IMR-90 (cell line): ENCODE measurements at regions not wholly inside any gene's neighbourhood (a gene's known extent, or its start where the extent isn't known, plus 50 kb on each side); places are given as distances from the start of the nearest gene placed in this dataset.

Experiments used
- ATAC-seq: fragments of 200-7000 bp; cut with Tn5 transposase; 2 replicates; pipeline ENCODE4 v1.9.1; 2020; ENCODE audit warnings: low read depth, mild to moderate bottlenecking, moderate library complexity
- BruUV-seq: library from RNA; stranded (reverse); fragments of 400-500 nt; replicated peaks from 2 replicates; lab custom pipeline; 2021; lab: Mats Ljungman, UMichigan
- CTCF ChIA-PET: fragments of 300-600 bp; formaldehyde crosslinking; extraction: SDS; loops from one replicate; lab custom pipeline; 2021; ENCODE audit warnings: antibody characterized with exemption; lab: Yijun Ruan, JAX
- POLR2A ChIA-PET: fragments of 300-600 bp; sonication (Branson Sonifier 250); formaldehyde crosslinking; loops from one replicate; lab custom pipeline; 2022; ENCODE audit warnings: antibody characterized with exemption; ENCODE audit not compliant: unreplicated experiment; lab: Charles Lee
- DNase-seq: peaks from one replicate; pipeline ENCODE4 v3.0.0; 2013
- H2AFZ ChIP-seq: replicated peaks from 2 replicates; pipeline ENCODE3; 2013; ENCODE audit warnings: low read length, mild to moderate bottlenecking; ENCODE audit not compliant: poor library complexity
- H2AK5ac ChIP-seq: 2 replicates; pipeline ENCODE4 v1.6.1; 2013; ENCODE audit warnings: low read depth, low read length, inconsistent platforms
- H2AK9ac ChIP-seq: replicated peaks from 2 replicates; pipeline ENCODE3; 2013; ENCODE audit warnings: mild to moderate bottlenecking, low read depth, low read length, moderate library complexity; ENCODE audit not compliant: poor library complexity
- H2BK120ac ChIP-seq: 2 replicates; pipeline ENCODE4 v1.6.1; 2013; ENCODE audit warnings: low read depth, low read length, inconsistent platforms
- H2BK15ac ChIP-seq: 3 replicates; pipeline ENCODE4 v1.6.1; 2013; ENCODE audit warnings: low read depth, low read length, inconsistent platforms
- H2BK20ac ChIP-seq: 2 replicates; pipeline ENCODE4 v1.6.1; 2013; ENCODE audit warnings: low read depth, mild to moderate bottlenecking, inconsistent platforms, low read length, moderate library complexity
- H2BK5ac ChIP-seq: 2 replicates; pipeline ENCODE4 v1.6.1; 2013; ENCODE audit warnings: mild to moderate bottlenecking, low read depth, low read length, inconsistent platforms; ENCODE audit not compliant: poor library complexity, severe bottlenecking
- H3K14ac ChIP-seq: replicated peaks from 2 replicates; pipeline ENCODE4 v1.6.1; 2013; ENCODE audit warnings: low read depth, low read length, inconsistent platforms
- H3K18ac ChIP-seq: 2 replicates; pipeline ENCODE4 v1.6.1; 2013; ENCODE audit warnings: low read depth, low read length, control low read depth
- H3K23ac ChIP-seq: 2 replicates; pipeline ENCODE4 v1.6.1; 2013; ENCODE audit warnings: low read depth, low read length, inconsistent platforms
- H3K27ac ChIP-seq: 2 replicates; pipeline ENCODE4 v1.5.1; 2013; ENCODE audit warnings: mild to moderate bottlenecking, control low read depth, low read length; ENCODE audit not compliant: insufficient read depth
- H3K27me3 ChIP-seq: 2 replicates; pipeline ENCODE4 v1.6.1; 2013; ENCODE audit warnings: low read length; ENCODE audit not compliant: control insufficient read depth, insufficient read depth
- H3K36me3 ChIP-seq: 2 replicates; pipeline ENCODE4 v1.6.1; 2013; ENCODE audit warnings: low read length, mixed read lengths; ENCODE audit not compliant: control insufficient read depth, insufficient read depth
- H3K4ac ChIP-seq: 2 replicates; pipeline ENCODE4 v1.6.1; 2013; ENCODE audit warnings: low read depth, low read length, inconsistent platforms
- H3K4me1 ChIP-seq: 2 replicates; pipeline ENCODE4 v1.6.1; 2013; ENCODE audit warnings: low read length, mixed read lengths; ENCODE audit not compliant: control insufficient read depth, insufficient read depth
- H3K4me2 ChIP-seq: 2 replicates; pipeline ENCODE4 v1.6.1; 2013; ENCODE audit warnings: low read depth, mild to moderate bottlenecking, control low read depth, low read length, moderate library complexity
- H3K4me3 ChIP-seq: 2 replicates; pipeline ENCODE4 v1.5.1; 2013; ENCODE audit warnings: low read depth, mild to moderate bottlenecking, control low read depth, low read length, moderate library complexity; ENCODE audit not compliant: insufficient read depth
- H3K56ac ChIP-seq: 2 replicates; pipeline ENCODE4 v1.6.1; 2013; ENCODE audit warnings: low read length, inconsistent platforms; ENCODE audit not compliant: insufficient read depth; ENCODE audit errors: extremely low read depth
- H3K79me1 ChIP-seq, 2 experiments: 2 replicates each; pipeline ENCODE4 v1.6.1; 2013; ENCODE audit warnings: low read length in 2 of 2, inconsistent platforms in 1 of 2, low read depth in 1 of 2
- H3K9ac ChIP-seq: 2 replicates; pipeline ENCODE4 v1.6.1; 2013; ENCODE audit warnings: low read depth, low read length, control low read depth
- H3K9me1 ChIP-seq: 2 replicates; pipeline ENCODE4 v1.6.1; 2013; ENCODE audit warnings: low read length, inconsistent platforms; ENCODE audit not compliant: insufficient read depth
- H3K9me3 ChIP-seq: 2 replicates; pipeline ENCODE4 v1.6.1; 2013; ENCODE audit warnings: low read length; ENCODE audit not compliant: control insufficient read depth, insufficient read depth
- H4K20me1 ChIP-seq: 2 replicates; pipeline ENCODE4 v1.6.1; 2013; ENCODE audit warnings: low read length, inconsistent platforms; ENCODE audit not compliant: insufficient read depth
- H4K5ac ChIP-seq: 2 replicates; pipeline ENCODE4 v1.6.1; 2013; ENCODE audit warnings: mild to moderate bottlenecking, low read depth, low read length, control low read depth
- H4K8ac ChIP-seq, 2 experiments: 2 replicates each; pipeline ENCODE4 v1.6.1; 2013; ENCODE audit warnings: low read depth in 2 of 2, low read length in 2 of 2, control low read depth in 1 of 2, inconsistent platforms in 1 of 2
- H4K91ac ChIP-seq: 2 replicates; pipeline ENCODE4 v1.6.1; 2013; ENCODE audit warnings: low read depth, low read length, inconsistent platforms; ENCODE audit not compliant: insufficient read depth
- BHLHE40 ChIP-seq: fragments of 150-350 bp; IDR thresholded peaks from 2 replicates; pipeline ENCODE4 v1.6.1; 2016; ENCODE audit warnings: mild to moderate bottlenecking, low read depth, low read length
- CEBPB ChIP-seq: IDR thresholded peaks from 2 replicates; pipeline ENCODE4 v1.6.1; 2012; ENCODE audit warnings: low read depth, low read length, improper control_type of control experiment
- CHD1 ChIP-seq: IDR thresholded peaks from 2 replicates; pipeline ENCODE4 v1.6.1; 2012; ENCODE audit warnings: low read depth, low read length, improper control_type of control experiment
- FOS ChIP-seq: fragments of 150-350 bp; IDR thresholded peaks from 2 replicates; pipeline ENCODE4 v1.6.1; 2016; ENCODE audit warnings: low read depth, low read length
- MAFK ChIP-seq: IDR thresholded peaks from 2 replicates; pipeline ENCODE4 v1.6.1; 2012; ENCODE audit warnings: low read depth, low read length, improper control_type of control experiment
- MAZ ChIP-seq: IDR thresholded peaks from 2 replicates; pipeline ENCODE4 v1.6.1; 2012; ENCODE audit warnings: low read depth, mild to moderate bottlenecking, low read length, improper control_type of control experiment, moderate library complexity, borderline replicate concordance
- RCOR1 ChIP-seq: IDR thresholded peaks from 2 replicates; pipeline ENCODE4 v1.6.1; 2012; ENCODE audit warnings: mild to moderate bottlenecking, low read length, improper control_type of control experiment; ENCODE audit not compliant: insufficient replicate concordance
- WGBS, 2 experiments: methylation state at CpG; one replicate each; pipeline versions ENCODE4 v1.1.5 to v1.1.7; 2013; ENCODE audit warnings: missing lambda C conversion rate in 2 of 2; ENCODE audit not compliant: insufficient read length in 1 of 2; ENCODE audit errors: extremely low coverage in 2 of 2; 5-methylcytosine and 5-hydroxymethylcytosine counted together
- dilution Hi-C: fragments of 300-500 bp; cut with HindIII; formaldehyde crosslinking; loops from one replicate; pipeline ENCODE4 v1.14.3; 2018; ENCODE audit warnings: low sequenced_read_pairs; ENCODE audit not compliant: unreplicated experiment
- in situ Hi-C: fragments of 300-500 bp; cut with MboI; formaldehyde crosslinking; loops from 3 replicates; pipeline ENCODE4 v1.14.3; 2019; ENCODE audit warnings: low sequenced_read_pairs, inconsistent platforms, mixed read lengths
- intact Hi-C: fragments of 100-400 bp; cut with micrococcal nuclease; formaldehyde crosslinking; loops from 2 replicates; pipeline ENCODE4 v1.10.0; 2022
- TF ChIP-seq, protein P1 (sequence below): conservative IDR thresholded peaks from 2 replicates; pipeline ENCODE4 v1.5.1; 2012; ENCODE audit warnings: mild to moderate bottlenecking, low read depth, low read length, improper control_type of control experiment

DNA sequence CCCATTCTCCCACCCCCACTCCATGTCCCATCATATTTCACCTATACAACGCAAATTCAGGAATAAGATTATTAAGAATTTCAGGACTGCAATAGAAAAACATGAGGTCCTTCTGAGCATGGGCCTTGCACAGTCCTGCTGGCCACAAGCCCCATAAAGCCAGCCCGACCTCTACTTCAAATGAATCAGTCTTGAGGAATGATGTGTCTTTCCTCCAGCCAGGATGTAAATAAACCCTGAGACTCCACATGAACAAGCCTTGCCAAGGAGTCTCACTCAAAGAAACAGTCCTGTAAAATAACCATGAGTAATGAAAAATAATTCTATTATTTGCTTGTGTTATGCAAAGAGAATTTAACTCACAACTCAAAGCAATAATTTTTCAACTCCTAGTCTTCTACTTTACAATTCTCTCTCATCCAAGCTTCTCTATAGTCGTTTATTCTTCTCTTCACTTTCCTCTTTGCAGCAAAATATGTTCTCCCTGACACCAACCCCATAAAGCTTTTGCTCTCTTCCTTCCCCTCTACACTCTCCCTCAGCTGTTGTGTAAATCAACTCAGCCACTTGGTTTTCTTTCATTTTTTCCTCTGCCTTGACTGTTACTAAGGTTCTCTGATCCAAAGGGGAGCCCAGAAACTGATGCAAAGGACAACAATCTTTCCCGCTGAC is 140.1 kb upstream of the MOCS2 start (continued):
- no peak for TF ChIP-seq RCOR1

- Histone ChIP-seq H3K27ac (peak overlapping the region; percentile 92), H3K9me1 (peaks cover 17% of the 10 kb centered on the region), H3K9me3 (no peaks in the 10 kb centered on the region), H3K23ac (peak overlapping the region; percentile 72), H3K56ac (peak overlapping the region; percentile 90), H2AK5ac (peak overlapping the region; percentile 99), H3K79me1 (0 out of 4 replicates have a peak, but pooled peaks cover 0 to 5% of the 10 kb centered on the region in 2 experiments), H3K4me3 (no peak overlapping the region), H3K4me2 (peak overlapping the region; percentile 64), H4K20me1 (no peaks in the 10 kb centered on the region), H3K36me3 (no peaks in the 10 kb centered on the region), H3K27me3 (no peaks in the 10 kb centered on the region), H3K9ac (peak overlapping the region; percentile 60; the same call in 1 of the 2 replicates), H4K91ac (peak overlapping the region; percentile 98), H2AFZ (peak overlapping the region; percentile 12), H2AK9ac (peak overlapping the region; percentile 42), H2BK15ac (peak overlapping the region; percentile 99), H3K14ac (peak overlapping the region; percentile 91), H4K8ac (peak overlapping the region; percentile 82 to 96), H3K4me1 (peaks cover 16% of the 10 kb centered on the region), H2BK20ac (peak overlapping the region; percentile 98), H4K5ac (peak overlapping the region; percentile 90), H3K4ac (peak overlapping the region; percentile 98), H2BK5ac (peak overlapping the region; percentile 97), H3K18ac (peak overlapping the region; percentile 100), H2BK120ac (peak overlapping the region; percentile 97)
- DNase-seq = no peak
- intact Hi-C loops = loop anchor here (5.0 kb wide), 1 partner anchor 128 kb away; no protein-coding TSS in a partner anchor
- no peak for TF ChIP-seq CHD1
- TF ChIP-seq, protein P1, sequence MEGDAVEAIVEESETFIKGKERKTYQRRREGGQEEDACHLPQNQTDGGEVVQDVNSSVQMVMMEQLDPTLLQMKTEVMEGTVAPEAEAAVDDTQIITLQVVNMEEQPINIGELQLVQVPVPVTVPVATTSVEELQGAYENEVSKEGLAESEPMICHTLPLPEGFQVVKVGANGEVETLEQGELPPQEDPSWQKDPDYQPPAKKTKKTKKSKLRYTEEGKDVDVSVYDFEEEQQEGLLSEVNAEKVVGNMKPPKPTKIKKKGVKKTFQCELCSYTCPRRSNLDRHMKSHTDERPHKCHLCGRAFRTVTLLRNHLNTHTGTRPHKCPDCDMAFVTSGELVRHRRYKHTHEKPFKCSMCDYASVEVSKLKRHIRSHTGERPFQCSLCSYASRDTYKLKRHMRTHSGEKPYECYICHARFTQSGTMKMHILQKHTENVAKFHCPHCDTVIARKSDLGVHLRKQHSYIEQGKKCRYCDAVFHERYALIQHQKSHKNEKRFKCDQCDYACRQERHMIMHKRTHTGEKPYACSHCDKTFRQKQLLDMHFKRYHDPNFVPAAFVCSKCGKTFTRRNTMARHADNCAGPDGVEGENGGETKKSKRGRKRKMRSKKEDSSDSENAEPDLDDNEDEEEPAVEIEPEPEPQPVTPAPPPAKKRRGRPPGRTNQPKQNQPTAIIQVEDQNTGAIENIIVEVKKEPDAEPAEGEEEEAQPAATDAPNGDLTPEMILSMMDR = no peak
- TF ChIP-seq FOS = no peak
- no peak for TF ChIP-seq BHLHE40
- no peak for TF ChIP-seq MAZ
- TF ChIP-seq MAFK = no peak
- no peak for TF ChIP-seq CEBPB
- dilution Hi-C loops = no loop called here
- in situ Hi-C loops = no loop called here
- ChIA-PET CTCF (no interaction called here), POLR2A (interaction anchor here (0.6 to 0.7 kb wide), 2 partner anchors 153 to 1008 kb away, joined by 5 to 15 read pairs; no protein-coding TSS in a partner anchor)
- no peak for ATAC-seq
- no TSS peak for BruUV-seq
- WGBS, 2 experiments = 100% methylated on average over 1 of the region's 2 CpGs; no CpG with 5 or more reads in 1 of the 2 experiments
Measured at GRCh38 chr5:53250201-53250550, 140.6 kb upstream of the MOCS2 start.
